MM.1S (cell line): ENCODE measurements at regions not wholly inside any gene's neighbourhood (a gene's known extent, or its start where the extent isn't known, plus 50 kb on each side); places are given as distances from the start of the nearest gene placed in this dataset.

Experiments used
- EZH2 ChIP-seq: fragments of 300-600 bp; sonication (generic); optimal IDR thresholded peaks from 2 replicates; pipeline ENCODE3; 2017; ENCODE audit warnings: low read depth, mild to moderate bottlenecking, antibody characterized with exemption, low read length, mixed read lengths
- EZH2phosphoT487 ChIP-seq: fragments of 300-600 bp; sonication (generic); IDR thresholded peaks from 2 replicates; pipeline ENCODE4 v1.6.1; 2018; ENCODE audit warnings: antibody characterized with exemption, low read length
- TF ChIP-seq, protein P1 (sequence below): fragments of 300-600 bp; sonication (generic); IDR thresholded peaks from 2 replicates; pipeline ENCODE4 v1.5.1; 2016; ENCODE audit warnings: antibody characterized with exemption, low read length, mixed read lengths

DNA sequence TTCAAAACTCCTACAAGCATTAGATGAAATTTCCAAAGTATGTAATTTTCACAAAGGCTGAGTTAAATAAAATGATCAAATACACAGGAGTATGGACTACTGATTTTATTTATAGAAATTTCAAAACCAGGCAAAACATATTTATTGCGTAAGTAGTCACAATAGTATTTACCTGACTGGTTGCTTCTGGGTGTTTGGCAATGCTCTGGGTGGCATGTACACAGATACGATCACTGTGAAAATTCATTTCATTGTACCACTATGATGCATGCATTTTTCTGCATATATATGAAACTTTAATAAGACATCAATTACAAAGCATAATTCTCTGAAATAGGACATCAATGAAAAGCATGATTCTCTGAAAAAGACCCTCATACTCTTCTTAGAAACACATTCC, 384.2 kb downstream of the TLL1 start:
- TF ChIP-seq, protein P1, sequence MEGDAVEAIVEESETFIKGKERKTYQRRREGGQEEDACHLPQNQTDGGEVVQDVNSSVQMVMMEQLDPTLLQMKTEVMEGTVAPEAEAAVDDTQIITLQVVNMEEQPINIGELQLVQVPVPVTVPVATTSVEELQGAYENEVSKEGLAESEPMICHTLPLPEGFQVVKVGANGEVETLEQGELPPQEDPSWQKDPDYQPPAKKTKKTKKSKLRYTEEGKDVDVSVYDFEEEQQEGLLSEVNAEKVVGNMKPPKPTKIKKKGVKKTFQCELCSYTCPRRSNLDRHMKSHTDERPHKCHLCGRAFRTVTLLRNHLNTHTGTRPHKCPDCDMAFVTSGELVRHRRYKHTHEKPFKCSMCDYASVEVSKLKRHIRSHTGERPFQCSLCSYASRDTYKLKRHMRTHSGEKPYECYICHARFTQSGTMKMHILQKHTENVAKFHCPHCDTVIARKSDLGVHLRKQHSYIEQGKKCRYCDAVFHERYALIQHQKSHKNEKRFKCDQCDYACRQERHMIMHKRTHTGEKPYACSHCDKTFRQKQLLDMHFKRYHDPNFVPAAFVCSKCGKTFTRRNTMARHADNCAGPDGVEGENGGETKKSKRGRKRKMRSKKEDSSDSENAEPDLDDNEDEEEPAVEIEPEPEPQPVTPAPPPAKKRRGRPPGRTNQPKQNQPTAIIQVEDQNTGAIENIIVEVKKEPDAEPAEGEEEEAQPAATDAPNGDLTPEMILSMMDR = no peak
- TF ChIP-seq EZH2phosphoT487 (no peak), EZH2 (no peak)
